AG04449 (cell line): ENCODE measurements at regions not wholly inside any gene's neighbourhood (a gene's known extent, or its start where the extent isn't known, plus 50 kb on each side); places are given as distances from the start of the nearest gene placed in this dataset.

Experiments used
- CTCF ChIA-PET: fragments of 350-600 bp; formaldehyde crosslinking; extraction: SDS; loops from one replicate; lab custom pipeline; 2021; ENCODE audit warnings: antibody characterized with exemption; lab: Yijun Ruan, JAX
- POLR2A ChIA-PET: fragments of 400-600, 350-600 bp; formaldehyde crosslinking; extraction: SDS; loops from one replicate; lab custom pipeline; 2020; ENCODE audit warnings: antibody characterized with exemption, inconsistent platforms; lab: Yijun Ruan, JAX
- DNase-seq: peaks from one replicate; pipeline ENCODE4 v3.0.0-alpha.2; 2010; ENCODE audit warnings: low read depth, low spot score
- H3K4me3 ChIP-seq: 2 replicates; pipeline ENCODE4 v1.5.1; 2011; ENCODE audit warnings: low read depth, mild to moderate bottlenecking, control low read depth, low read length
- TF ChIP-seq, protein P1 (sequence below): IDR thresholded peaks from one replicate; pipeline ENCODE4 v1.5.1; 2011; ENCODE audit warnings: mild to moderate bottlenecking, moderate library complexity, low read length, control low read depth, inconsistent platforms; ENCODE audit not compliant: insufficient read depth; ENCODE audit errors: missing control alignments

GRCh38 chr3:55297706-55298105 is 189.4 kb downstream of the WNT5A start:
- ChIA-PET POLR2A (no interaction called here), CTCF (interaction anchor here (0.8 kb wide), 1 partner anchor 10 kb away, joined by 3 read pairs; no protein-coding TSS in a partner anchor)
- TF ChIP-seq, protein P1, sequence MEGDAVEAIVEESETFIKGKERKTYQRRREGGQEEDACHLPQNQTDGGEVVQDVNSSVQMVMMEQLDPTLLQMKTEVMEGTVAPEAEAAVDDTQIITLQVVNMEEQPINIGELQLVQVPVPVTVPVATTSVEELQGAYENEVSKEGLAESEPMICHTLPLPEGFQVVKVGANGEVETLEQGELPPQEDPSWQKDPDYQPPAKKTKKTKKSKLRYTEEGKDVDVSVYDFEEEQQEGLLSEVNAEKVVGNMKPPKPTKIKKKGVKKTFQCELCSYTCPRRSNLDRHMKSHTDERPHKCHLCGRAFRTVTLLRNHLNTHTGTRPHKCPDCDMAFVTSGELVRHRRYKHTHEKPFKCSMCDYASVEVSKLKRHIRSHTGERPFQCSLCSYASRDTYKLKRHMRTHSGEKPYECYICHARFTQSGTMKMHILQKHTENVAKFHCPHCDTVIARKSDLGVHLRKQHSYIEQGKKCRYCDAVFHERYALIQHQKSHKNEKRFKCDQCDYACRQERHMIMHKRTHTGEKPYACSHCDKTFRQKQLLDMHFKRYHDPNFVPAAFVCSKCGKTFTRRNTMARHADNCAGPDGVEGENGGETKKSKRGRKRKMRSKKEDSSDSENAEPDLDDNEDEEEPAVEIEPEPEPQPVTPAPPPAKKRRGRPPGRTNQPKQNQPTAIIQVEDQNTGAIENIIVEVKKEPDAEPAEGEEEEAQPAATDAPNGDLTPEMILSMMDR, result no peak
- DNase-seq, result no peak
- no peak overlapping the region for H3K4me3 ChIP-seq

GRCh38 chr3:55297245-55297644 is 189.9 kb downstream of the WNT5A start:
- ChIA-PET POLR2A (no interaction called here), CTCF (interaction anchor here (0.8 kb wide), 1 partner anchor 10 kb away, joined by 3 read pairs; no protein-coding TSS in a partner anchor)
- TF ChIP-seq, protein P1, result no peak
- no peak overlapping the region for H3K4me3 ChIP-seq
- no peak for DNase-seq

DNA sequence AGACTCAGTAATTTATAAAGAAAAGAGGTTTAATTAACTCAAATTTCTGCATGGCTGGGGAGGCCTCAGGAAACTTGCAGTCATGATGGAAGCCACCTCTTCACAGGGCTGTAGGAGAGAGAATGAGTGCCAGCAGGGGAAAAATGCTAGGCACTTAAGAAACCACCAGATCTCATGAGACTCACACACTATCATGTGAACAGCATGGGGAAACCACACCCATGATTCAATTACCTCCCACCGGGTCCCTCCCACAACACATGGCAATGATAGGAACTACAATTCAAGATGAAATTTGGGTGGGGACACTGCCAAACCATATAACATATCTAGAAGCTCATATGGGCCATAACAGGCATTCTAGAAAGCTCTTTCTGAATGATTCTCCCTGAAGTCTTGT is 190.3 kb downstream of the WNT5A start:
- CTCF ChIA-PET, result interaction anchor here (0.8 to 2.0 kb wide), 2 partner anchors 9 to 29 kb away, joined by 3 to 7 read pairs; no protein-coding TSS in a partner anchor
- DNase-seq, result no peak
- no peak overlapping the region for H3K4me3 ChIP-seq
- POLR2A ChIA-PET, result no interaction called here
- TF ChIP-seq, protein P1, result no peak

- no peak overlapping the region for H3K4me3 ChIP-seq
- TF ChIP-seq, protein P1, result no peak
- POLR2A ChIA-PET, result no interaction called here
- CTCF ChIA-PET, result interaction anchor here (2.0 kb wide), 1 partner anchor 30 kb away, joined by 7 read pairs; no protein-coding TSS in a partner anchor
- no peak for DNase-seq
Observed at GRCh38 chr3:55296030-55296429, 191.1 kb downstream of the WNT5A start.

GRCh38 chr3:55294557-55294956 is 192.5 kb downstream of the WNT5A start:
- ChIA-PET POLR2A (no interaction called here), CTCF (interaction anchor here (1.4 to 1.9 kb wide), 2 partner anchors 12 to 22 kb away, joined by 3 to 5 read pairs; no protein-coding TSS in a partner anchor)
- H3K4me3 ChIP-seq, result no peak overlapping the region
- TF ChIP-seq, protein P1, result no peak
- no peak for DNase-seq

GRCh38 chr3:55292360-55292759 is 194.7 kb downstream of the WNT5A start:
- POLR2A ChIA-PET, result no interaction called here
- CTCF ChIA-PET, result no interaction called here
- no peak overlapping the region for H3K4me3 ChIP-seq
- TF ChIP-seq, protein P1, result no peak
- no peak for DNase-seq
